ENCODE measurements at regions not wholly inside any gene's neighbourhood (a gene's known extent, or its start where the extent isn't known, plus 50 kb on each side); places are given as distances from the start of the nearest gene placed in this dataset.
"Not testable (repeated sequence)": the region's sequence is repeated elsewhere in the genome, so short reads cannot be mapped to it uniquely, and the experiment has no call there.

DNA sequence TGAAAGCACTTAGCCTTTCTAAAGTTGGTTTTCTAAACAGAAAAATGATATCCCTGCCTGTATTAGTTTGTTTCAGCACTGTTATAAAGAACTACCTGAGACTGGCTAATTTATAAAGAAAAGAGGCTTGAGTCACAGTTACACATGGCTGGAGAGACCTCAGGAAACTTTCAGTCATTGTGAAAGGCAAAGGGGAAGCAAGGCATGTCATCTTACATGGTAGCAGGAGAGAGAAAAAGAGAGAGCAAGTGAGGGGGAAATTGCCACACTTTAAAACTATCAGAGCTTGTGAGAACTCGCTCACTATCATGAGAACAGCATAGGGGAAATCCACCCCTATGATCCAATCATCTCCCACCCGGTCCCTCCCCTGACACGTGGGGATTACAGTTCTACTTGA is 64.9 kb downstream of the FAM170A start:
- no peak for DNase-seq

DNA sequence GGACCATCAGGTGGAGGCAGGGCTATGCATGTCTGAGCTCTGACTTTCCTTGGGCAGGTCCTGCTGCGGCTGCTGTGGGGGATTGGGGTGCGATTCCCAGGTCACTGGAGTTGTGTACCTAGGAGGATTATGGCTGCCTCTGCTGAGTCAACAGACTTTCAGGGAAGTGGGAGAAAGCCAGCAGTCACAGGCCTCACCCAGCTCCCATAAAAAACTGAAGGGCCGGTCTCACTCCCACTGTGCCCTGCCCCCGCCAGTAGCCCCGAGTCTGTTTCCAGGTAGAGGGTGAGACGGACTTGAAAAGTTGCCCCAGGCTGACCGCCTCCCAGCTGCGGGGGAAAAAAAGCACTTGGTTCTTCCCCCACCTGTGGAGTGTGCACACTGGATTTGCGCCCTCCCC is 76.7 kb downstream of the FAM170A start:
- no peak for DNase-seq

DNA sequence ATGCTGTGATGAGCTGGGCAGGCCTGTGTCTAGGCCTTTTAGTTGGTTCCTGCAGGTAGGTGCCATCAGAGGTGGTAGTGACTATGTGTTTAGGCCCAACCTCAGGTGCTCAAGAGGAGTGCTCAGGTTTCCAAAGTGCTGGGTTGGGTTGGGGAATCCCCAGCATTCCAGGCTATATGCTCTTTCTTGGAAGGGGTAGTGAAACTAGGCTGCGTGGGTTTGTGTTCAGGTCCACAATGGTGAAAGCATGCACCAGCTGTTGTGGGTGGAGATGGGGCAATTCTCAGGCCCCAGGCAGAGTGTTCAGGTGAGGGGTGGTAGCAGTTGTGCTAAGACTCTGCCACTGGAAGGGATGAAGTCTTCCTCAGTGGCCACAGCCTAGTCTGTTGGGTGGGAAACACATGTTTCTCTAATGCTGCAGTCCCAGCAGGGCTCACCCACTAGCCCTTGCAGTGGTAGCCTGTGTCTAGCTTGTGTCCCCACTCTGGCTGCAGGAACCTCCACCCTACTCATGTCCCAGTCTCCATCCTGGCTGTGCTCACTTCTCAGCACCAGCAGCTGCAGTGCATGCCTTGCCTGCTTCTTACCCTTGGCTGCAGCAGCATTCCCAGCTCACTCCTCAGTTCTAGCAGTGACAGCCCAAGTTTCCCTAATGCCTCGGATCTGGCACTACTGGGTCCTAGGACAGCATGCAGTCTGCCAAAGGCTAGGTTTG is 78.9 kb downstream of the FAM170A start:
- no peak for DNase-seq

DNA sequence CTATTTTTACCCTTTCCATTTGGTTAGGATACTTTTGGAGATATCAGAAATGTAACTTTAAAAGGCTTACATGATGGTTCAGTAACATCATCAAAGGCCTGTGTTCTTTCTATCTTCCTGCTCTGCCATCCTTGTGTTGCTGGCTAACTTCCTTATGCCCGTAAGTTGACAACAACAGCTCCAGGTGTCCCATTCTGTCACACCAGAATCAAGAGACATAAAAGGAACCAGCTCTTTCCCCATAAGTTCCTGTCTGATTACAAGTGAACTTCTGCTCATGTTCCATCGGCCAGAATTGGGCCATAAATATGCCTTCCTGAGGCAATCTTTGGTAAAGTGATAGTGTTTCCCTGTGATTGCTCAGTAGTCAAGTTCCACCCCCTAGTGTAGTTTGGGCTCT is 92.4 kb downstream of the FAM170A start:
- DNase-seq, result no peak

DNA sequence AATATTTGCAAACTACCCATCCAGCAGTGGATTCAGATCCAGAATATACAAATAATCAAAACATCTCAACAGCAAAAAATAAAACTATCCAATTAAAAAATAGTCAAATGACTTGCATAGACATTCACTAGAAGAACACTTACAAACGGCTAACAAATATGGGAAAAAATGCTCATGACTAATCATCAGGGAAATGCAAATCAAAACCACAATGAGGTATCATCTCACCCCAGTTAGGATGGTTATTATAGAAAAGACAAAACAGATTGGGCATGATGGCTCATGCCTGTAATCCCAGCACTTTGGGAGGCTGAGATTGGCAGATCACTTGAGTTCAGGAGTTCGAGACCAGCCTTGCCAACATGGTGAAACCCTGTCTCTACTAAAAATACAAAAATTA is 95.9 kb downstream of the FAM170A start:
- not testable (repeated sequence) for DNase-seq

DNA sequence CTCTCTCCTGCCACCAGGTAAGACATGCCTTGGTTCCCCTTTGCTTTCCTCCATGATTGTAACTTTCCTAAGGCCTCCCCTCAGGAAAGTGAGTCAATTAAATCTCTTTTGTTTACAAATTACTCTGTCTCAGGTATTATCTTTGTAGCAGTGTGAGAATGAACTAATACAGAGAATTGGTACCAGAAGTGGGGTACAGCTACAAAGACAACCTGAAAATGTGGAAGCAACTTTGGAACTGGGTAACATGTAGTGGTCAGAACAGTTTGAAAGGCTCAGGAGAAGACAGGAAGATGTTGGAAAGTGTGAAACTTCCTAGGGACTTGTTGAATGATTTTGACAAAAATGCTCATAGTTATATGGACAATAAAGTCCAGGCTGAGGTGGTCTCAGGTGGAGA is 97.2 kb downstream of the FAM170A start:
- no peak for DNase-seq

DNA sequence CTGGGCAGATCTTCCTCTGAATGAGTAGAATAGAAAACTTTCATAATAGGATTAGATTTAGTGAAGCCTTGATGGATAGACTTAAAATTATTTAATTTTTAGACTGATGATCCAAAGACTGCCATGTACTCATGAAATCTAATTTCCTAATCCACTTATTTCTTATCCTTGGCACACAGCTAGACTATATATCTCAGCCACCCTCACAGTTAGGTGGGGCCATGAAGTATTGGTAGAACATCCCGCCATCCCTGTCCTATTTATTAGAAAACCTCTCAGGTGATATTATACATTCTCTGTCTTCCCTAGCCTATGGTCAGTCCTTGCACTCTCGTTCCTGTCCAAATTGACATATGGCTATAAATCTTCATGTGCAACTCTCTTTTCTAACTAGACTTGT is 110.9 kb downstream of the FAM170A start:
- DNase-seq, result no peak

DNA sequence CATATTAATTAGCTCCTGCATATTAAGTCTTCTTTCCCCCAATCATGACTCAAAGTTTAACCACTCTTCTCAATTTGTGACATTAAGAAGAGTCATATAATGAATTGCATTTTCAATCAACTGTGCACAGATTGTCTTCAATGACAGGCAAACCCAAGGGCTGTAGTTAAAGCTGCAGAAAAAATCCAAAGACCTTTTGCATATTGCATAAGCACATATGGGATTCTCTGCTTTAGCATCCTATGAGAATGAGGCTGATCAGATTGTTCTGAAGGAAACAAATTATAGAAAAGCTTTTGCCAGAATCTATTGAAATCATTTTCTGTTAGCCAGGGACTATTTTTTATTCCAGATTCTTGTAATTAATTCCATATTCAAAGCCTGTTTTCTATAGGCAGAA is 112.3 kb downstream of the FAM170A start:
- no peak for DNase-seq

DNA sequence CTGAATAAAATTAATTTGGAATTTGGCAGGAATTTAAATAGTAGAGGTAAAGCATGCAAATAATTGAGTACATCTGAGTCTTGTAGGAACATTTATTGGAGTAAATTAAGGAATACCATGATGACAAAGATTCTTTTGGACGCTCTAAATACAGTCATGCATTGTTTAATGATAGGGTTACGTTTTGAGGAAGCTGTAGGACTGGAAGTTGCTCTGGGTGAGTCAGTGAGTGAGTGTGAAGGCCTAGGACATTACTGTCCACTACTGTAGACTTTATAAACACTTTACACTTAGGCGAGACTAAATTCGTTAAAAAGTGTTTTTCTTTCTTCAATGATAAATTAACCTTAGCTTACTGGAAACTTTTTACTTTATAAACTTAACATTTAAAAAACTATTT is 113.0 kb downstream of the FAM170A start:
- no peak for DNase-seq

DNA sequence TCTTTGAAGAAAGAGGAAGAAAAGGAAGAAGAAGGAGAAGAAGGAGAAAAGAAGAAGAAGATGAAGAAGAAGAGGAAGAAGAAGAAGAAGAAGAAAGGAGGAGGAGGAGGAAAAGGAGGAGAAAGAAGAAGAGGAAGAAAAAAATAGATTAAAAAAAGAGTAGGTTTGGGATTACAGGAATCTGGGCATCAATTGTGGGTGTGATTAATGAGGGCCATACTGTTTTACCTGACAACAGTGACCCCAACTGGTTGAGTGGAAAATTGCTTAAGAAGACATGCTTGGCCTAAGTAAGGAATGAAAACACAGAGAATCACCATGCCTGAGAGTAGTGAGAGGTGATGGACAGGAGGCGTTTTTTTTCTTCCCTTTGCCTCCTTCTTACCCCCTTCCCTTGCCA is 114.6 kb downstream of the FAM170A start:
- no peak for DNase-seq

DNA sequence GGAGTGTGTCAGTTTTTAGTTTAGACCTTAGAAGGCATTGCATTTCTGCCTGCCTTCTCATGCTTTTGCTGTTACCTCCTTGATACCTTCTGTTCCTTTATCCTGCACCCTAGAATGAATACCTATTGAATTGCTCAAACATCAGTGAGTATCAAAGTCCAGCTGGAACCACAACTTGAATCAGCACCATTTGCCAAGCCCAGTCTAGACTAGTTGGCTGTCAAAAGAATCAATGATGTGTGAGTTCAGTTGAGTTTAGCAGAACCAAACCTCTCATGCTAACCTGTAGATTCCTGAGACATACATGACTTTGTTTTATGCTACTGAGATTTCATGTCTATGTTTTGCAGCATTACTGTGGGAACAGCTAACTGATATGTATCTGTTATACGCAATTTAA is 116.6 kb downstream of the FAM170A start:
- no peak for DNase-seq

DNA sequence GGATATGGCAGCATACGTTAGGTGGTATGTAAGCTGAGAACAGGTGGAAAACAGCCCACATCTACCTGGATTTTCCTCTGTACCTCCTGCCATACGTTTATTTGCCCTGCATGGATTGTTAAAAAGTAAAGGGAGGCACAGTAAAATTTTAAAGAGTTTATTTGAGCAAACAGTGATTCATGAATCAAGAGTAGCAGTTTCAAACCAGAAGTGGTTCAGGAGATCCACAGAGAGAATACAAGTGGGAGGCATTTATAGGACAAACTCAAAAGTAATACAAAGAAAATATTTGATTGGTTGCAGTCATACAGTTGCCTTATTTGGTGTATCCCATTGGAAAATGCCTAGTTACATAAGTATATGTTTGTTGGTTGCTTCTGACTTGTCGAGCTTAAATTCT is 117.6 kb downstream of the FAM170A start:
- no peak for DNase-seq

DNA sequence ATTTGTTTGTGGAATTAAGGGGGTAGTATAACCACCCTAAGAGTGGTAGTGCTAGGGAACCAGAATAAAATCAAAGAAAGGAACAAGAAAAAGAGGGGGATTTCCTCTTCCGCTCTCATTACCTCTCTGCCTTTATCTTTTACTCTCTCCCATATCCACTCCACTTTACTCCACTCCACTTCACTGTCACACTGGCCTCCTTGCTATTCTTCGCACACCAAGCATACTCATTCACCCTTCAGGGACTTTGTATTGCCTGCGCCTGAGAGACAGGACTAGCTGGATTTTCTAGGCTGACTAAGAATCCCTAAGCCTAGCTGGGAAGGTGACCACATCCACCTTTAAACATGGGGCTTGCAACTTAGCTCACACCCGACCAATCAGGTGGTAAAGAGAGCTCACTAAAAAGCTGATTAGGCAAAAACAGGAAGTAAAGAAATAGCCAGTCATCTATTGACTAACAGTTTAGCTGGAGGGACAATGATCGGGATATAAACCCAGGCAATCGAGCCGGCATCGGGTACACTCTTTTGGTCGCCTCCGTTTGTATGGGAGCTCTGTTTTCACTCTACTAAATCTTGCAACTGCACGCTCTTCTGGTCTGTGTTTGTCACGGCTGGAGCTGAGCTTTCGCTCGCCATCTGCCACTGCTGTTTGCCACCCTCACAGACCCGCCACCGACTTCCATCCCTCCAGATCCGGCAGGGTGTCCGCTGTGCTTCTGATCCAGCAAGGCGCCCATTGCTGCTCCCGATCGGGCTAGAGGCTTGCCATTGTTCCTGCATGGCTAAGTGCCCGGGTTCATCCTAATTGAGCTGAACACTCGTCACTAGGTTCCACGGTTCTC is 121.8 kb downstream of the FAM170A start:
- no peak for DNase-seq

DNA sequence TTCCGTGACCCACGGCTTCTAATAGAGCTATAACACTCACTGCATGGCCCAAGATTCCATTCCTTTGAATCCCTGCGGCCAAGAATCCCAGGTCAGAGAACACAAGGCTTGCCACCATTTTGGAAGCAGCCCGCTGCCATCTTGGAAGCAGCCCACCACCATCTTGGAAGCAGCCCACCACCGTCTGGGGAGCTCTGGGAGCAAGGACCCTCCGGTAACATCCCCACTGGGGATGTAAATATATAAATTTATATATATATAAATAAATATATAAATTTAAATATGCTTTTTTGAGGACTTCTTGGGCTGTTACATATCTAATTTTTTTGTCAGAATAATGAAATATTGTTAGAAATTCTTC is 122.4 kb downstream of the FAM170A start:
- no peak for DNase-seq

DNA sequence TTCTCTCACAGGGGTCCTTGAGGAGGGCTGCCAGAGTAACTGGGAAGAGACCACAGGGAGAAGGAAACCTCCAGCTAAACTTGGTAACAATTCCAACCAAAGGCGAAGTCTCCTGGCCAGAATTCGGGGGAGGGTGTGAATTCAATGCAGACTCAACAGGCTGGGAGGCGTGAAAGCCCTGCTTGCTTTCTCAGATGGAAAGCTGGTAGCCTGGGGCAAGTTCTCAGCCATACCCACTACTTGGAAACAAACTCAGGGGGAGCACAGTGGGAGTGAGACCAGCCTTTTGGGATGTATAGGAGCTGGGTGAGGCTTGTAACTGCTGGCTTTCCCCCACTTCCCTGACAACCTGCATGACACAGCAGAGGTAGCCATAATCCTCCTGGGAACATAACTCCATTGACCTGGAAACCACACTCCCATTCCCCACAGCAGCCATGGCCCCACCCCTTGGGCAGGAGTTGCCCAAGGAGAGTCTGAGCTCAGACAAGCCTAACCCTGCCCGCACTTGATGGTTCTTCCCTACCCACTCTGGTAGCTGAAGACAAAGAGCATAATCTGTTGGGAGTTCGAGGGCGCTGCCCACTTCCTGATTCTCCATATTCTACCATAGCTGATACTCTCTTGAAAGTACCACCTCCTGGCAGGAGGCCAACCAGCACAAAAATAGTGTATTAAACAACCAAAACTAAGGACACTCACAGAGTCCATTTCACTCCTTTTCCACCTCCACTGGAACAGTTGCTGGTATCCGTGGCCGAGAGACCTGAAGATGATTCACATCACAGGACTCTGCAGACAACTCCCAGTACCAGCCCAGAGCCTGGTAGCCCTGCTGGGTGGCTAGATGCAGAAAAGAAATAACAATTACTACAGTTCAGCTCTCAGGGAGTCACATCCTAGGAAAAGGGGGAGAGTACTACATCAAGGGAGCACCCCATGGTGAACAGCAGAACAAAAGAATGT is 123.8 kb downstream of the FAM170A start:
- no peak for DNase-seq

DNA sequence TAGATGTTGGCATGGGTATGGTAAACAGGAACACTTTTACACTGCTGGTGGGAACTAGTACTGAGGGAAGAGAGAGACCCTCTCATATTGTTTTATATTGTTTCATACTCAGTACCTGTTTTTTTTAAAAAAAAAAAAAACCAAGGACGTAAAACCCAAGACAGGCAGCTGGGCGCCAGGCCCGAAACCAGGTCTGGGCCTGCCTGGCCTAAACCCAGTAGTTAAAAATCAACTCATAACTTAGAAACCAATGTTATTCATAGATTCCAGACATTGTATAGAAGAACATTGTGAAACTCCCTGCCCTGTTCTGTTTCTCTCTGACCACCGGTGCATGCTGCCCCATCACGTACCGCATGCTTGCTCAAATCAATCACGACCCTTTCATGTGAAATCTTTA is 125.5 kb downstream of the FAM170A start:
- not testable (repeated sequence) for DNase-seq

DNA sequence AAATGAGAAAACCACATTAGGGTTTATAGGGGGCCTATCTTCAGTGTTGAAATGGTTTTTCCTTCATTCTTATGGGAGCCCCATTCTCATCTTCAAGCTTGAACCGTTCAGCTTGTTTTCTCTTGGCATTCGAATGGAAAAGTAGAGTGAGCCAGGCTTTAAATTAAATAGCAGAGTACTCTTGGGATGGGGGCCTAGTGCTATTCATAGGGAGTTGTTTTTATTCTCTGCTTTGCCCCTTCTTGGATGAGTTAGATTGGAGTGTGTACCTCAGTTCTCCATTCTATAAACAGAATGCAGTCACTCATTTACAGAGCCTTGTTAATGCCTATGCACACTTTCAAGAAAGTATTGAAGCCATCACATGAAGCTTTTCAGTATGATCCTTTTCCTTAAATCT is 127.9 kb downstream of the FAM170A start:
- no peak for DNase-seq

DNA sequence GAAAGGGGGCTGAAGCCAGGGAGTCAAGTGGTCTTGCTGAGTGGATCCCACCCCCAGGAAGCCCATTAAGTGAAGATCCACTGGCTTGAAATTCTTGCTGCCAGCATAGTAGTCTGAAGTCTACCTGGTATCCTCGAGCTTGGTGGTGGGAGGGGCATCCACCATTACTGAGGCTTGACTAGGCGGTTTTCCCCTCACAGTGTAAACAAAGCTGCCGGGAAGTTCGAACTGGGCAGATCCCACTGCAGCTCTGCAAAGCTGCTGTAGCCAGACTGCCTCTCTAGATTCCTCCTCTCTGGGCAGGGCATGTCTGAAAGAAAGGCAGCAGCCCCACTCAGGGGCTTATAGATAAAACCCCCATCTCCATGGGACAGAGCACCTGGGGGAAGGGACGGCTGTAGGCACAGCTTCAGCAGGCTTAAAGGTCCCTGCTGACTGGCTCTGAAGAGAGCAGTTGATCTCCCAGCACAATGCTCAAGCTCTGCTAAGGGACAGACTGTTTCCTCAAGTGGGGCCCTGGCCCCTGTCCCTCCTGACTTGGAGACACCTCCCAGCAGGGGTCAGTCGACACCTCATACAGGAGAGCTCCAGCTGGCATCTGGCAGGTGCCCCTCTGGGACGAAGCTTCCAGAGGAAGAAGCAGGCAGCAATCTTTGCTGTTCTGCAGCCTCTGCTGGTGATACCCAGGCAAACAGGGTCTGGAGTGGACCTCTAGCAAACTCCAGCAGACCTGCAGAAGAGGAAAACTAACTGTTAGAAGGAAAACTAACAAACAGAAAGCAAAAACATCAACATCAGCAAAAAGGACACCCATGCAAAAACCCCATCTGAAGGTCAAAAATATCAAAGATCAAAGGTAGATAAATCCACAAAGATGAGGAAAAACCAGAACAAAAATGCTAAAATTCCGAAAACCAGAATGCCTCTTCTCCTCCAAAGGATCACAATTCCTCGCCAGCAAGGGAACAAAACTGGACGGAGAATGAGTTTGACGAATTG is 140.6 kb downstream of the FAM170A start:
- not testable (repeated sequence) for DNase-seq

DNA sequence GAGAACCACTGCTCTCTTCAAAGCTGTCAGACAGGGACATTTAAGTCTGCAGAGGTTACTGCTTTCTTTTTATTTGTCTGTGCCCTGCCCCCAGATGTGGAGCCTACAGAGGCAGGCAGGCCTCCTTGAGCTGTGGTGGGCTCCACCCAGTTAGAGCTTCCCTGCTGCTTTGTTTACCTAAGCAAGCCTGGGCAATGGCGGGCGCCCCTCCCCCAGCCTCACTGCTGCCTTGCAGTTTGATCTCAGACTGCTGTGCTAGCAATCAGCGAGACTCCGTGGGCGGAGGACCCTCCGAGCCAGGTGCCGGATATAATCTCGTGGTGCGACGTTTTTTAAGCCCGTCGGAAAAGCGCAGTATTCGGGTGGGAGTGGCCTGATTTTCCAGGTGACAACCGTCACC is 150.8 kb downstream of the FAM170A start:
- not testable (repeated sequence) for DNase-seq

DNA sequence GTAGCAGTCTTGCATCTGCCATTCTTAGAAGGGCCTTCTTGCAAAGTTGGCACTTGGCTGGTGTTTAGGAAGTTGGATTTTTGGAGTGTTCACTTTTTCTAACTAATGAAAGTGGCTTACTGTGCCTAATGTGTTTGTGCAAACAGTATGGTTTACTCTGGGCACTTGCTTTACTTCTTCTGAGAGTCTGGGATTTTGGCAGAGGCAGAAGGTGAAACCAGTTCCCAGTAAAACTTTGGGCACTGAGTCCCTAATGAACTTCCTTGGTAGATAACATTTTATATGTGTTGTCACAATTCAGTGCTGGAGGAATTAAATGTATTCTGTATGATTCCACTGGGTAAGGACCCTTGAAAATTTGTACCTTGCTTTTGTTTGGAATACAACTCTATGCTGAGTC is 155.7 kb downstream of the FAM170A start:
- DNase-seq, result no peak

DNA sequence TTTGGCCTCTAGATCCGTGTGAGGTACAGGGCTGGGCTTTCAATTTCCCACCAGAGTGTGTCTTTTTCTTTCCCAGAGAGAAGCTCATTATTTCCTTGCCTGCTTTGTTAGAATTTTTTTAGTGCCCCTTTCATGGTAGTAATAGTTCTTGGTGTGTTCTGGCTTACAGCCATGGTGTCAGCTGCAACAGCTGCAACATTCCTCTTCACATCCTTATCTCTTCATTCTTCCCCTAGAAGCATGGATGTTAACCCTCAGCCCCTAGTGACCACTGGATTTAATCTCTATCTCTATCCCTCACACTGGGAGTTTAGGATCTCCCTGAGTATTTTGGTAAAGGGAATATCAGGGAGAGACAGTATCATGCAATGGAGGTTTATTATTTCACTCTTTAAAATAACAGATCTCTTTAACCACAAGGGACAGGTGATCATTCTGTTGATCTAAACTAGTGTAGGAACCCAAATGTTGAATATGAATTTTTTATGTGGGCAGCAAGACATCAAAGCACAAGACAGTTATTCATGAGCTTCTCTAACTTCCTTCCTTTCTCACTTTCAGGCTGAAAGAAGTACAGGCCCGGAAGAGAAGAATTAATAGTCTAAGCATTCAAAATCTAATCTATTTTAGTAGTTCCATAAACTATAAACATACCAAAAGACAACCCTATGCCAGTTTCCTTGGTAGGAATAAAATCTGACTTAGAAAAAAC is 160.2 kb downstream of the FAM170A start:
- DNase-seq, result no peak

Data from CD4-positive, alpha-beta T cell treated with Interferon gamma for 1 hour (primary cell).